ENCODE measurements at regions not wholly inside any gene's neighbourhood (a gene's known extent, or its start where the extent isn't known, plus 50 kb on each side); places are given as distances from the start of the nearest gene placed in this dataset.

DNA sequence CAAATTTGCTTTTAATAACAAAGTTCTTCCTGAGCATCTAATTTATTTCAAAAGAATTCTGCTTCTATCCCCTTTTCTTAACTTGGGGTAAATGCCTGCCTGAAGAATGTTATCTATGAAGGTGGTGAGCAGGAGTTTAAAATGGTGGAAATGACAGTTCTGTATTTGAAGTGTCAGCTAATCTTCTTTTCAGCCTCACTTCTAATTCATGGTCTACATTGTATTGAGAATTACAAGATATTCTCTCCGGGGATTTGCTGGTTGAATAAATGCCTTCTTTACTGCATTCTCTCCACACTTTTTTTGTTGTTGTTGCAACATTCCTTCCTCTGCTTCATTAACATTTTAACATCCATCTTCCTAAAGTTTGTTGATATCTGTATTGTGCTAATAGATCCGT lies 143.1 kb upstream of the GRIN3A start:
- H3K27me3 Mint-ChIP-seq, result no peaks in the 10 kb centered on the region
- no peak overlapping the region for H3K27ac Mint-ChIP-seq
- no peak for DNase-seq (ENCODE audit: extremely low spot score, unreplicated experiment)
- no peak overlapping the region for H3K4me3 Mint-ChIP-seq
- no peaks in the 10 kb centered on the region for H3K9me3 Mint-ChIP-seq
- H3K36me3 Mint-ChIP-seq, result no peaks in the 10 kb centered on the region
- no peak for TF ChIP-seq CTCF (conservative IDR thresholded peaks at IDR 0.05)
- peaks cover 6% of the 10 kb centered on the region for H3K4me1 Mint-ChIP-seq (ENCODE audit: unreplicated experiment)

DNA sequence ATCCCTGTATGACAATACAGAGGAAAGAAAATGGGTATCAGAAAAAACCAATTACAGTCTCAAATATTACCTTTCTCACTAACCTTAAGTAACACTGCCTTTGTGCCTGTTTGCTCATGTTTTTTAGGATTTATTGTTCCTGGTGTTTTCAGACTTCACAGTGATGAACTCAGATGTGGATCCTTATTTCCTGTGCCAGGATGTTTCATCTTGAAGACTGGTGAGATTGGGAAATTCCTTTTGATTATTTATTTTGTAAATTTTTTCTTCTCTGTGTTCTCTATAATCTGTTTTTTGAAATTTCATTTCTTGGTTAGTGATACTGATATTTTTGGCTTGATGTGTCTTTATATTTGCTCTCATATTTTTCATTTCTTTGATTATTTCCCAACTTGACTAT lies 142.4 kb upstream of the GRIN3A start:
- Mint-ChIP-seq H3K9me3 (no peaks in the 10 kb centered on the region), H3K36me3 (no peaks in the 10 kb centered on the region), H3K4me1 (ENCODE audit: unreplicated experiment) (peaks cover 6% of the 10 kb centered on the region), H3K27ac (no peak overlapping the region), H3K4me3 (no peak overlapping the region), H3K27me3 (no peaks in the 10 kb centered on the region)
- no peak for TF ChIP-seq CTCF (conservative IDR thresholded peaks at IDR 0.05)
- no peak for DNase-seq (ENCODE audit: extremely low spot score, unreplicated experiment)

DNA sequence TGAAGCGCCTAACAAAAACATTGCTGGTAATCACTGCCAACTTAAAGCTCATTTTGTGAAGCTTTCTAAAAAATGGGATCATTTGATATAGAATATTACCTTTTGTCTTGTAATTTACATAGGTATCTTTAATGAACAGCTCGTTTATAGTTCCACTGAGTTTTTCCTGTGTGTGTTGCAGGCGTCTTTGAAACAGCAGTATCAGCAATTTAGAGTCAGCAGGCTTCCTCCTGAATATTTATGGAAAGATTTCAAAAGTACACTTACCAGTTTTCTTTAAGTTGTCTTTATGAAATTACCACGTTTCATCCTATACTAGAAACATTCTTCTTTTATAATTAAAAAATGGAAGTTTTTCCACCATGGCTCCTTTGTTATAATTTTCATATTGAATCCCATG lies 140.3 kb upstream of the GRIN3A start:
- Mint-ChIP-seq H3K4me1 (ENCODE audit: unreplicated experiment) (peaks cover 6% of the 10 kb centered on the region), H3K4me3 (no peak overlapping the region), H3K36me3 (no peaks in the 10 kb centered on the region), H3K9me3 (no peaks in the 10 kb centered on the region), H3K27ac (no peak overlapping the region), H3K27me3 (peaks cover 4% of the 10 kb centered on the region)
- no peak for DNase-seq (ENCODE audit: extremely low spot score, unreplicated experiment)
- TF ChIP-seq CTCF (conservative IDR thresholded peaks at IDR 0.05), result no peak

DNA sequence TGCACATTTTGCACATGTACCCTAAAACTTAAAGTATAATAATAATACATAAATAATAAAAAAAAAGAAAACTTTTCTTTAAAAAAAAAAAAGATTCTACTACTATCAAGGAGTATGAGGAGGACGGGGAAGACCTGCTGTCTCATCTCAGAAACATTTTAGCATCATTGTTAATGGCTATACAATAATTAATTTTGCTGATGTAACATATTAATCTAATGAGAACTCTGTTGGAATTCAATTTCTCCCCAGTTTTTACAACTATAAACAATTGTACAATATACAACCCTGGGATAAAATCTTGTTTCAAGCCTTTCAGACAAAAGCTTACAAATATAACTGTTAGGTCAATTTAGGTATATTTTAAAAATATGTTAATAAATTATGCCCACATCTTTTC lies 139.0 kb upstream of the GRIN3A start:
- no peak for DNase-seq (ENCODE audit: extremely low spot score, unreplicated experiment)
- Mint-ChIP-seq H3K27ac (no peak overlapping the region), H3K9me3 (no peaks in the 10 kb centered on the region), H3K4me1 (ENCODE audit: unreplicated experiment) (peaks cover 6% of the 10 kb centered on the region), H3K4me3 (no peak overlapping the region), H3K36me3 (no peaks in the 10 kb centered on the region), H3K27me3 (peaks cover 4% of the 10 kb centered on the region)
- no peak for TF ChIP-seq CTCF (conservative IDR thresholded peaks at IDR 0.05)

GRCh38 chr9:101861472-101861871 lies 123.0 kb upstream of the GRIN3A start:
- H3K4me1 Mint-ChIP-seq (ENCODE audit: unreplicated experiment), result no peaks in the 10 kb centered on the region
- no peaks in the 10 kb centered on the region for H3K9me3 Mint-ChIP-seq
- no peak overlapping the region for H3K27ac Mint-ChIP-seq
- H3K4me3 Mint-ChIP-seq, result no peak overlapping the region
- TF ChIP-seq CTCF (conservative IDR thresholded peaks at IDR 0.05), result no peak
- H3K36me3 Mint-ChIP-seq, result no peaks in the 10 kb centered on the region
- DNase-seq (ENCODE audit: extremely low spot score, unreplicated experiment), result no peak
- no peaks in the 10 kb centered on the region for H3K27me3 Mint-ChIP-seq

GRCh38 chr9:101860920-101861319 lies 122.5 kb upstream of the GRIN3A start:
- no peaks in the 10 kb centered on the region for H3K36me3 Mint-ChIP-seq
- H3K4me3 Mint-ChIP-seq, result no peak overlapping the region
- no peaks in the 10 kb centered on the region for H3K9me3 Mint-ChIP-seq
- no peaks in the 10 kb centered on the region for H3K27me3 Mint-ChIP-seq
- TF ChIP-seq CTCF (conservative IDR thresholded peaks at IDR 0.05), result no peak
- no peak for DNase-seq (ENCODE audit: extremely low spot score, unreplicated experiment)
- no peaks in the 10 kb centered on the region for H3K4me1 Mint-ChIP-seq (ENCODE audit: unreplicated experiment)
- no peak overlapping the region for H3K27ac Mint-ChIP-seq
